ENCODE measurements at regions not wholly inside any gene's neighbourhood (a gene's known extent, or its start where the extent isn't known, plus 50 kb on each side); places are given as distances from the start of the nearest gene placed in this dataset.
"Not testable (repeated sequence)": the region's sequence is repeated elsewhere in the genome, so short reads cannot be mapped to it uniquely, and the experiment has no call there.

DNA sequence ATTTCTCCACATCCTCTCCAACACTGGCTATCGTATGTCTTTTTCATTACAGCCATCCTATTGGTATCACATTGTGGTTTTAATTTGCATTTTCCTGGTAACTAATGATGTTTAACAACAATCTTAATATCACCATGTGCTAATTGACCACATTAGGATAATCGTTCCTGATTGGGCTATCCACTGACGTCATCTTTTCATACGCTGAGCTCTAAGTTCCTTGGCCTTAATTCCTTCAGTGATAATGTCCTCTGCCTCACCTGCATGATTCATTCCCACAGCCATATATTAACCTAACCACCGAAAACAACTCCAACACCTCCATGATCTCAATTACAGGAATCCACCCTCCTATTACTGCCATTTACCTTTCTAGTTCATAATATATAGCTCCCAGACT is 547.9 kb upstream of the BRINP1 start:
- DNase-seq (ENCODE audit: low spot score), result no peak

DNA sequence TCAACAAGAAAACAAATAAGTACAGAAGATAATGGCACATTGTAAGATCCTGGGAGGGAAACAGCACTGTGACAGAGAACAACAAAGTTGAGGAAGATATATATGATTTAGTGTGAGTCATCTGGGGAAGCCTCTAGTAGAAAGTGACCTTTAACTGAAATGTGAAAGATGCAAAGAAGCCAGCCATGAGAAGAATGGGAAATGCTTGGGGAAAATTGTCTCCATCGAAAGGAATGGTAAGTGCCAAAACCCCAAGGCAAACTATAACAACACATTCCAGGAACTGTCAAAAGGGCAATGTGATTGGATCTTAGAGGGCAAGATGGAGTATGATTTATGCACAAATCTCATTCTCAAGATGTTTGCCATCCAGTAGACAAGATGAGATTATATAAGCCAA is 537.8 kb upstream of the BRINP1 start:
- DNase-seq (ENCODE audit: low spot score), result no peak

DNA sequence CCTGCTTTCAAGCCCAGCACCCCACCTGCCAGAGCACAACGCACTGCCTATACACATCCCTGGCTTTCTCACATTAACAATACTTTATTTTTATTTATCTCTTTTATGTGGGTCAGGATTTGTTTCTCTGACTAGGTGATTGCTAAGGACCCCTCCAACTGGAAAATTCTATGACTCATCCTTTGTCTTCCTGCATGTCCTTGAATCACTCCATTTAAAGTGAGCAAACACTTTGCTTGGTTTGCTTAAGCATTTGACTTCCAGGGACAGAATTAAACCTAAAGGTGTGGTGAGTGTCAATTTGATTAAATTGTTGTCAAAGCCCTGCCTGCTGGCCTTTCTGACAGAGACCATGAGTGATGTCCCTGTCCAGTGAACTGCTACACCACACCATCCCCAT is 536.5 kb upstream of the BRINP1 start:
- DNase-seq (ENCODE audit: low spot score), result no peak

DNA sequence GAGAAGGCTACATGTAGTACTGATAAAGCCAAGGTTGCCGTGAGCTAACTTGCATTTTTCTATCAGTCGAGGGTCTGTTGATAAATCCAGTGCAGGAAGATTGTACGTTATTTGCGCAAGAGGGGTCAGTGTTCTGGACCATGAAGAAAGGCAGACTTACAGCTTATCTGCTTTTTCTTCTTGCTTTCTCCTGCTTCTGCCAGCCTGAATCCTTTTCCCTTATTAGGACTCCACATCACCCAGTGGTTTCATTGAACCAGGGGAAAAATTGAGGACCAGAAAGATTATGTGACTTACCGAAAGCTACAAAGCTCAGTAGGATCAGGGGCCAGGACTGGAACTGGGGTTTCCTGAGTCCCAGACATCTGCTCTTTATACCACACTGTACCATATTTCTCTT is 534.6 kb upstream of the BRINP1 start:
- no peak for DNase-seq (ENCODE audit: low spot score)

DNA sequence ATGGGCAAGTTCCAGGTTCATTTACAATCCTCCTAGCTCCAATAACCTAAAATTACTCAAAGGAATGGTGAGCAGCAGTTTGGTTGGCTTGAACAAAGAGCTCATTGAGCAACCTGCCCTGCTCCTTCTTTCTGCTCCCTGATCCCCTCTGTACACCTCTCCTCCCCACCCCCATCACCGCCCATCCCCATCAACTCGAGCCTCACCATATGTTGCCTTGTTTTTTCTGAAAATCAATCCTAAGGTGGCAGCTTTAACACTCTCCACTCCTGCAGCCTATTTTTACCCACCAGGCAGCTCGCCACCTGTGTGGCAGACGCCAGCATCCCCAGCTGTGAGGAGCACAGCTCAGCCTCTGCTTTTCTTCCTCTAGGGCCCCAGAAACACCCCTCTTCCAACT is 533.4 kb upstream of the BRINP1 start:
- DNase-seq (ENCODE audit: low spot score), result no peak

DNA sequence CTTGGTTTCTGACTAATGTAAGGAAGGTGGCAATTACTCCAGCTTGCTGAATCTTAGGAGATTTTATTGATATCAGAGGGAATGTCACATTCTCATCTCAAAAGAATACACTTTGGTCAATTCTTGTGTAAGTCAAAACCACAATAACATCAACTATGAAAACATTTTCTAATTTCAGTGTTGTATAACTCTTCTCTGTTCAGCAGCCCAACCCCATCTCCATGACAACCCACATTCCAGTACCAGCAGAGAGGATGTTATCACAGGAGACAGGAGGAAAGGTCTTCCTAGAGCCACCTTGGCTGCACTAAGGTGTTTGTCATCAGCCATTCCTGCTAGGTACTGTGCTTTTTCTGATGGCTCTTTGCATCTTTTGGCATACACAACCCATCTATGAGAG is 529.1 kb upstream of the BRINP1 start:
- no peak for DNase-seq (ENCODE audit: low spot score)

DNA sequence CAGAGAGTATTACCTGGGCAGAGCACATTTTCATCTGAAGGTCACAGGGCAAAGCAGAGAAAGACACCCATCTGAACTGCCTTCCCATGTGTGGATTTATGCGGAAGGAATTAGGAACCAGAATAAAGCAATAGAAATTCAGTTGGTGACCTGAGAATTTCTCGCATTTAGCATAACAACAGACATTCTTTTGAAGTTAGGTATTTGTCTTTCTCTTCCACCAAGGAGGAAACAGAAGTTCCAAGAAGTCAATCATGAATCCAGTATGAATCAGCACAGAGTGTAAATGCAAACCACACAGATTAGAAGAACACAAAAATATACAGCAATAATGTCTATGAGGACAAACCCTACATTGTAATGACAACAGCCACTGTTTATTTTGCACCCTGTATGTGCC is 515.2 kb upstream of the BRINP1 start:
- no peak for DNase-seq (ENCODE audit: low spot score)

DNA sequence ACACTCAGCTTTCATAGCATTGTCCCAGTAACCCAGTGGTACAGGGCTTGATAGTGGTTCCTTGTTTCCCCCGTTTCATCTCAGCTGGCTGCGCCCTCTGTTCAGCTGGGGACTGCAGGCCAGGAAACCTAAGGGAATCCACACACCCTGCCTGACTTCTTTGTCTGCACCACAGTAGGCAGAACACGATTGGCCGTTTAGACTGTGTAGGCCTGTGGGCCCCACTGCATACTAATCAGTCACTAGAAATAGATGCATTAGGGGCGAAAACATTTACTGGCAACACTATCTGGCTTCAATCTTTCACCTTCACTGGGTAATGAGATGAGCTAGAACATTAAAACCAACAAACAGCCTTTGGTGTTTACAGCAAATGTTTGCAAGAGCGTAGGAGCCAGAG is 512.7 kb upstream of the BRINP1 start:
- no peak for DNase-seq (ENCODE audit: low spot score)

DNA sequence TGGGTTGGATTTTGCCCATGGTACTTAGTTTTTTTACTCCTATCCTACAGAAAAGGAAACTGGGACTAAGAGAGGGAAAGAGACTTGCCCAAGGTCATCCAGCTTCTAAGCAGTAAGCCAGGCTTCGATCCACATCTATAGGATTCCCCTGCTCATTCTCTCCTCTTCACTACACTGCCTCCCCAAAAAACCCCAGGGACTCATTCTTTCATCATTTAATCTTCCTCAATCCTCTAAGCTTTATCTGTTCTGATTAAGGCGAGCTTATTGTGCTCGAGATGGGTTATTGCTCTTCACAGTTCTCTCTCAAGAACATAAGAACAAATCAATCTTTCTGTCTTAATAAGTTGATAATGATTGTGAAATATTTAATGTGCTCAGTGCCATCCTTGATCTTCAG is 511.1 kb upstream of the BRINP1 start:
- no peak for DNase-seq (ENCODE audit: low spot score)

DNA sequence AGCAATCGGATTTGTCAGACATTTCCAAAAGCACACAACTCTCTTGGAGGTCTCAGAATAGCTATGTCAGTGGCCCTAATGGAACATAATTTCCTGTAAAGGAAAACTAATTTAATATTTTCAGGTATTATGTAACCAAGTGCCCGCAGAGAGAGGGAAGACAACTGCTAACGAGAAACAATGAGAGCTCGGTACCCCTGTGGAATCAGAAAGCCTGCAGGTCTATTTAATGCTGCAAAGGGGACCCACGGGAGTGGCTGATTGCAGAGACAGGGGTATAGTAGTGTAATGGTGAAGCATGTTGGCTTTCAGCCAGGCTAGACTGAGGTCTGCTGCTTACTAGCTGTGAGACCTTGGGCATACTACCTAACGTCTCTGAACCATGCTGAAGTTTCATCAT is 508.1 kb upstream of the BRINP1 start:
- DNase-seq (ENCODE audit: low spot score), result no peak

DNA sequence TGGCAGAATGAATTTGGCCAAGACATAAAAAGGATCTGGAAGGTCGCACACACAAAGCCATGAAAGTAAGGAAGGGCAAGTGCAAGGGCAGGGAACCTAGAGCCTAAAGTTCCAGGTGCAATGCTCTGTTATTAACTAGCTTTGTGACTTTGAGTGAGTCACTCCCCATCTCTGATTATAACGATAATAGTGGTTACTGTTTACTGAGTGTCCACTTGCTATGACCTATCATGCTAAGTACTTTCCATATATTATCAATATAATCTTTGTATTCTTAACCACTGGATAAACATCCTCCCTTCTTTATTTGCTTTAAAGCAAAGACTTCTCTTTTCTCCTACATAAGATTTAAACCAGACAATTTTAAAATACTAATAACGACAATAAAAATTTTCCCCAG is 504.6 kb upstream of the BRINP1 start:
- no peak for DNase-seq (ENCODE audit: low spot score)

DNA sequence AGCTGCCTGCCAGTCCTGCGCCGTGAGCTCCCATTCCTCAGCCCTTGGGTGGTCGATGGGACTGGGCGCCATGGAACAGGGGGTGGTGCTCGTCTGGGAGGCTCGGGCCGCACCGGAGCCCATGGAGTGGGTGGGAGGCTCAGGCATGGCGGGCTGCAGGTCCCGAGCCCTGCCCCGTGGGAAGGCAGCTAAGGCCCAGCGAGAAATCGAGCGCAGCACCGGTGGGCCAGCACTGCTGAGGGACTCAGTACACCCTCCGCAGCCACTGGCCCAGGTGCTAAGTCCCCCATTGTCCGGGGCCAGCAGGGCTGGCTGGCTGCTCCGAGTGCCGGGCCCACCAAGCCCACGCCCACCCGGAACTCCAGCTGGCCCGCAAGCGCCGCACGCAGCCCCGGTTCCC is 501.0 kb upstream of the BRINP1 start:
- DNase-seq (ENCODE audit: low spot score), result not testable (repeated sequence)

DNA sequence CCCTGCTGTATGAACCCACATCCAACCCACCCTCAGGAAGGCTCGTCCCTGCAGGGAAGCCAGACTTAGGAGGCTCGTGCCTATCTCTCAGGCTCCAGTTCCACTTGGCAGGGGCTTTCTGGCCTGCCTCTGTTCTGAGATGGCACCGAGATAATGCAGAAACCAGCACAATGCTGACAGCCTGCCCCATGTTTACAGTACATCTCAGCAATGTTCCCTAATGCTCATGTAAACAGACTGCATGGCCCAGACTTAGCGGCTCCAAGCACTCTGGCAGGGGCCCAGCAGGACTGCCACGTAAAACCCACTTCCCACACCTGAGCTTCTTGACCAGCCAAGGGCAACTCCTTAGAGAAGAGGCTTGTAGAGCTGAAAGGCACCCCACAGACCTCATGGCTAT is 499.5 kb upstream of the BRINP1 start:
- DNase-seq (ENCODE audit: low spot score), result no peak

DNA sequence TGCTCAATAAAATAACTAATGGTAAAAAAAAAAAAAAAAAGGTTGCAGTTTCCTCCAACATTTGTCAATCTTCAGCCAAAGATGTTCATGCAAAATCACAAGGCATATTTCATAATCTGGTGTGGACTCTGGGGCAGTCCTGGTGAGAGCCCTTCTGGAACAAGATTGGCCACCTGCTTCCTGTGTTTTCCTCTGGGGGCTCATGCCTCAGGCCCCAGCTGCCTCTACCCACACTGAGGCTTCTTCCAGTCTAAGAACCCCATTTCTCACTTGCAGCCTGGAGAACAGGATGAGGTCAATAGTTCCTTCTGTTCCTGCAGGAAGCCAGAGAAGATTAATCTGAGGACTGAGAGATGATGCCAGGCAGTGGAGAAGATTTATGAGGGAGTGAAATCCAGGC is 492.6 kb upstream of the BRINP1 start:
- no peak for DNase-seq (ENCODE audit: low spot score)

DNA sequence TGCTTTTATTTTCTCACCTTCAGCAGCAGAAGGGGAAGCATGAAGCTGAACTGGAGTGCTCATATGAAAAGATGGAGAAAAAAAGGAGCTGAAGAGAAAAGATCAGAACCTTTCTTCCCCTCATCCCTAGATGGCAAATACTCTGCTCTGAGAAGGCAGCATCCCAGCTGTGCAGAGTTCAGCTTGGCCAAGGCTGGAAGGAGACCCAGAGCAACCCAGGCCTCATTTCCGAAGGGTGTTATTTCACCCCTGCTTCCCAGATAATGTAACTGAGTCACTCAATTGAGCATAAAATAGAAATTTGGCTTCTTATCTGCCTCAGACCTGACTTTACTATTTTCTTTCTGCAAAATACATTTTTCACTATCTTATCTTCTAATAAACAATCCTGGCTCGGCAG is 489.9 kb upstream of the BRINP1 start:
- no peak for DNase-seq (ENCODE audit: low spot score)

DNA sequence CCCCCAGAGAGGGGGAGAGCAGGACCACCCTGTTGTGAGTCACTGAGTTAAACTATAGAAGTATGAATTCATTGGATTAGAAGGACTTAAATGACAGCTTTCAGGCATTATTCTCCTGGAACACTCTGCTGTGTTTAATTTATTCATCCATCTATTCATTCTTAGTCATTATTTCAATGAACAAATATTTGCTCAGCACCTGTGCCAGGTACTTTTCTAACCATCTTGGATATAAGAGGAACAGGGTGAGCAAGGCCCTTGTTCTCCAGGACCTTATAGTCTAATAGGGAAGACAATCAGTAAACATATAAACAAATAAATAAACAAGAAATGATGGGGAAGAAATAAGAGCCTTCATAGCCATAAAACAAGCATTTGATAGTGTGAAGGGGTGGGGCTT is 483.9 kb upstream of the BRINP1 start:
- DNase-seq (ENCODE audit: low spot score), result no peak

DNA sequence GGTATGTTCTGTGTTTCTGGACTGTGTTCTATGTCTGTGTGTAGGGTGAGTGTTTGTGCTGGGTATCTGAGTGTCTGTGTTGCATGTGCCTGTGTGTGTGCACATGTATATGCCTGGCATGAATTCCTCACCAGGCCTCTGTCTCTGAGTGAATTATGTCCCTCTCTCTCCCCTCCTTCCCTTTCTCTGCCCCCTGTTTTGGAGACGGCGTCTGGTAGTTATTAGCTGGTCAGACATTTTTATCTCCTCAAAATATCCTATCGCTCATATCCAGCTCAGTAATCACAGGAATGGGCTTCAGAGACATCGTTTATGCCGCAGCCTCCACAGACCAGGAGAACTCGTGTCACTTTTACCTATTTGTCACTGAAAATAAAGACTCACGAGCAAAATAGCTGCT is 483.2 kb upstream of the BRINP1 start:
- DNase-seq (ENCODE audit: low spot score), result no peak

DNA sequence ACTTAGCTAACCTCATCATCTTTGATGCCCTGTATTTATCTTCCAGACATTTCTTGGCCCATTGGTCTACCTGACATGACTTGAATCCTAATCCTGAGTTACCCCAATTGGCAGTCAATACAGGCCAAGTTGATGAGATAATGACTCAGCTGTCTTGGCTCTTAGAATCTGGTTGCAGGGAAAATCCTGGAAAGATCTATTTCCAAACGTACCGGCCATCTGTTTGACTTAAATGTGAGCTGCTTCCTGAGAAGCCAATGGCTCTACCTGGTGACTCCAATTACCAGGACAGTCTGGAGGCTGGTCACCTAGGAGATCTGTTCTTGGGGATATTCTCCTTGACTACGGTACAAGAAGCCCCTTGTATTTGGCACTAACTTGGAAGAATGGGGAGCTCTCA is 475.2 kb upstream of the BRINP1 start:
- no peak for DNase-seq (ENCODE audit: low spot score)

DNA sequence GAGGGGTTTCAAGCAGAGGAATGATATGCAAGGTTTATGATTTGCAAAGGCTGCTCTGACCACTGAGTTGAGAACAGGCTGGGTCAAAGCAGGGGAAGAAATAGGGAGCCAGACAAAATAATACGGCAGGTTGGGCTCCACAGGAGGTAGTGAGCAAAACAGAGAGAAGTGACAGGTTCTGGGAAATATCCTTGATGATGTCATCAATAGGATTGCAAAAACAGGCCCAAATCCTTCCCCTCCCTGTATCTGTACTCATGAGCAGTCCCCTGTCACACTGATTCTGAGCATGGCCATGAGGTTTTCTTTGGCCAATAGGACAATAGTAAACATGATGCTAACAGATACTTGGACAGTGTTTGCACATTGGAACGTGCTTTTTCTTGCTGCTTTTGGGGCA is 471.8 kb upstream of the BRINP1 start:
- no peak for DNase-seq (ENCODE audit: low spot score)

DNA sequence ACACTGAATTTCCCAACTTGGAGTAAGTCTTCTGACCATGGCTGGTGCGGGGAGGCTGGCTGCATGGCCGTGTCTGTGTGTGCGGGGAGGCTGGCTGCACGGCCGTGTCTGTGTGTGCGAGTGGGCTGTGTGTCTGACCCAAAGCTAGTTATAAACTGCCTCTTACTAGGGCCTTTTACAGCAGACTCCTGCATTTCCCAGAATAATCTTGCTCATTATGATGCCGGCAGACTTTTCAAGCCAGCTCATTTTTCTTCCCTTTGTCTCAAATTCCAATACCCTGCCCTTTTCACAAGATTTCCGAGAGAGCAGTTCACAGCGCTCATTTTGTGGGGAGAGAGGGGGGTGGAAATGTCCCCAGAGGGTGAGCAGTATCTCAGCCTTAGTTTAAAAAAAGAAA is 470.7 kb upstream of the BRINP1 start:
- DNase-seq (ENCODE audit: low spot score), result no peak

DNA sequence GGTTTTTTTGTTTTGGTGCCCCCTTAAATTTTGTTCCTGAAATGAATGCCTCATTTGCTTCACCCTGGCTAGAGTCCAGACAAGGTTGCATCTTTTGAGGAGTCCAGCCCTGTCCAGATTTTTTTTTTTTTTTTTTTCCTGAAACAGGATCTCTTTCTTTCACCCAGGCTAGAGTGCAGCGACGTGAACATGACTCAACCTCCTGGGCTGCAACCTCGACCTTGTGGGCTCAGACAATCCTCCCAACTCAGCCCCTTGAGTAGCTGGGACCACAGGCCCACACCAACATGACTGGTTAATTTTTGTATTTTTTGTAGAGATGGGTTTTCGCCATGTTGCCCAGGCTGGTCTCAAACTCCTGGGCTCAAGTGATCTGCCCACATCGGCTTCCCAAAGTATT is 469.0 kb upstream of the BRINP1 start:
- no peak for DNase-seq (ENCODE audit: low spot score)

DNA sequence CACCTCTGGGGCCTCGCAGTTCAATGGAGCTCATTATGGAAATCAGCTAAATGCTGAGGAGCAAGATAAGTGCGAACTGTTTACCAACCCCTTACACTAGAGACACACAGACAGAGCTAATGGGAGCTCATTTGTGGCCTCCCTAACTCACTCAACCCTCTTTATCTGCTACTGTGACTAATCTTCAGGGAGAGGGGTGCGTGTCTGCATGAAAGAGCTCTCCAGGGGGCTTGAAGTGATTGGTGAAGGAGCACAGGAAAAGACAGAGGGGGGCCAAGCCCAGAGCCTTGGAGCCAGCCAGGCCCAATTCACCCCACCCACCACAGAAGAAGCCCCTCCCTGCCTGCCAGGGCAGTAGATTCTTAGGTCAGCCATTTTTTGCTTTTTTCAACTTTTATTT is 466.8 kb upstream of the BRINP1 start:
- no peak for DNase-seq (ENCODE audit: low spot score)

DNA sequence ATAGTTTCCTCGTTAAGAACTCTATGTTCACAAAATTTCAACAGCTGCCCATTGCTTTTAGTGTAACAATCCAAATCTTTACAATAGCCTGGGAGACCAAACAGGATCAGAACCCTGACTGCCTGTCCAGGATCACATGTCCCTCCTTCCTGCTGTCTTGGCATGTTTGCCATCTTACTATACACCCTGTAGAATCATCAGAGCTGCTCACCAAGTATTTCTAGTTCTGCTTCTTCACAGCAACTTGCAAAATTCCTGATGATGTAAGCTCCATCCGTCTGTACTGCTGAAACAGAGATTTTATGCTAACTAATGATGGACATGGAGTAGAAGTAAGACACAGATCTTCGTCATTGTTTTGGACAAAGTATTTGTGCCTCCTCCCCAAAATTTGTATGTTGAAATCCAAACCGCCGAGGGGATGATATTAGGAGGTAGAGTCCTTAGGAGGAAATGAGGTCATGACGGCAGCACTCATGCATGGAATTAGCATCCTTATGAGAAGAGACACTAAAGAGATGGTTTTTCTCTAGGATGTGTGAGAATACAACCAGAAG is 464.9 kb upstream of the BRINP1 start:
- DNase-seq (ENCODE audit: low spot score), result no peak

DNA sequence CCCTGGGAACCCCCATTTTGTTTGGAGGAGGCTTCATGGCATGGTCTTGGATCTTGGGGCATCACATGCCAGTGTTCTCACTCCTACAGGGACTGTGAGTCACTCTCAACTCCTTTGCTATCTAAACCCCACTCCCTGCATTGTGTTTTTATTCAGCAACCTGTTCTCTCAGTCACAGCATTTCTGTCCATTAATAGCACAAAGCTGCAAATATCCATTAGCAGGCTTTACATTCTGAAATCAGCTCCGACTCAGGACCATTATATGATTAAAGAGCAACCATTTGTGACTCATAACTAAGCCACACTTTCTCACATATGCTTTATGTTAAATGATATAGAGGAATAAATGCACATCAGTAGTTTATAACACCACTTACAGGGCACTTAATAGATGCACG is 462.1 kb upstream of the BRINP1 start:
- no peak for DNase-seq (ENCODE audit: low spot score)

DNA sequence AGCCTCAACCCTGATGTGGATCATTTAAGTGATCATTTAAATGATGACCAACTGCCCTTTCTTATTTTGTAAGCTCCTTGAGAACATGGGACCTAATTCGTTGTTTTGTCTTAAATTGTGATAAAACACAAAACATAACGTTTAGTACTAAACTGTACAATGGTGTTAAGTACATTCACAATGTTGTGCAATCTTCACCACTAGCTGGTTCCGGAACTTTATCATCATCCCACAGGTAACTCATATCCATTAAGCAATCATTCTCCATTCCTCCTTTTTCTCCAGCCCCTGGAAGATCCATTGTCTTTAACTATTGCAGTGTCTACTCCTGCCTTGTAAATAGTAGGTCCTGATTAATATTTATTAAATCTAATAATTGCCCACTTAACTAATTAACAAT is 460.5 kb upstream of the BRINP1 start:
- no peak for DNase-seq (ENCODE audit: low spot score)
